HCT116 (cell line): ENCODE measurements at regions not wholly inside any gene's neighbourhood (a gene's known extent, or its start where the extent isn't known, plus 50 kb on each side); places are given as distances from the start of the nearest gene placed in this dataset.
"Not testable (repeated sequence)": the region's sequence is repeated elsewhere in the genome, so short reads cannot be mapped to it uniquely, and the experiment has no call there.

ENCODE experiments used
- CEBPB ChIP-seq: IDR thresholded peaks from 2 replicates; pipeline ENCODE4 v1.6.1; 2012; ENCODE audit warnings: low read depth
- CTCF ChIP-seq, 3 experiments: fragments of 200-600 bp in 1 of 3; sonication (generic) in 1 of 3; IDR thresholded peaks in 2 of 3; conservative IDR thresholded peaks in 1 of 3; 2 replicates each; pipeline ENCODE4 v1.5.1; 2012 to 2017; ENCODE audit warnings: low read depth in 2 of 3, low read length in 2 of 3, antibody characterized with exemption in 1 of 3, borderline replicate concordance in 1 of 3, control low read depth in 1 of 3, mild to moderate bottlenecking in 1 of 3, mixed read lengths in 1 of 3, mixed run types in 1 of 3, moderate library complexity in 1 of 3; ENCODE audit not compliant: insufficient read depth in 1 of 3
- EGR1 ChIP-seq: IDR thresholded peaks from 2 replicates; pipeline ENCODE4 v1.6.1; 2012; ENCODE audit warnings: low read depth
- EZH2 ChIP-seq: fragments of 200-600 bp; sonication (generic); IDR thresholded peaks from 2 replicates; pipeline ENCODE4 v1.6.1; 2017; ENCODE audit warnings: antibody characterized with exemption, mixed run types
- EZH2phosphoT487 ChIP-seq: fragments of 200-600 bp; IDR thresholded peaks from 2 replicates; pipeline ENCODE4 v1.6.1; 2018; ENCODE audit warnings: antibody characterized with exemption, borderline replicate concordance
- JUND ChIP-seq: IDR thresholded peaks from 2 replicates; pipeline ENCODE4 v1.6.1; 2012
- POLR2A ChIP-seq: IDR thresholded peaks from 2 replicates; pipeline ENCODE4 v1.7.0; 2011; ENCODE audit warnings: borderline replicate concordance; ENCODE audit not compliant: insufficient read depth, insufficient read length; ENCODE audit errors: extremely low read depth
- POLR2AphosphoS5 ChIP-seq: IDR thresholded peaks from 2 replicates; pipeline ENCODE4 v1.6.1; 2011; ENCODE audit warnings: mild to moderate bottlenecking, low read depth, low read length, moderate library complexity
- SIN3A ChIP-seq: IDR thresholded peaks from 2 replicates; pipeline ENCODE4 v1.6.1; 2012; ENCODE audit warnings: low read depth
- ZFX ChIP-seq: fragments of 450-650 bp; IDR thresholded peaks from 2 replicates; pipeline ENCODE4 v1.6.1; 2017

DNA sequence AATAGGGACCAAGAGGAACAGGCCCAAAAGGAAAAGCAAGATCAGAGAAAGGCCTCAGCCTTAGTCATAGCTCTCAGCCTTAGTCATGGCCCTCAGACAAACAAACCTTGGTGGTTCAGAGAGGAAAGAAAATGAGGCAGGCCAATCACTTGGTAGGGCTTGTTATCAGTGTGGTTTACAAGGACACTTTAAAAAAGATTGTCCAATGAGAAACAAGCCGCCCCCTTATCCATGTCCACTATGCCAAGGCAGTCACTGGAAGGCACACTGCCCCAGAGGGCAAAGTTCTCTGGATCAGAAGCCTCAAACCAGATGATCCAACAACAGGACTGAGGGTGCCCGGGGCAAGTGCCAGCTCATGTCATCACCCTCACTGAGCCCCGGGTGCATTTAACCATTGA lies 121.0 kb upstream of the CRY1 start:
- TF ChIP-seq POLR2A; SIN3A; CTCF (IDR thresholded peaks at IDR 0.05 in 2 of 3, conservative IDR thresholded peaks at IDR 0.05 in 1 of 3; ENCODE audit: borderline replicate concordance in 1 of 3, insufficient read depth in 1 of 3, low read depth in 2 of 3, low read length in 2 of 3); EZH2; POLR2AphosphoS5; ZFX; CEBPB; EZH2phosphoT487; EGR1: not testable (repeated sequence)
- TF ChIP-seq JUND, result peak; percentile 27; the same call in 1 of the 2 replicates
